CD1c-positive myeloid dendritic cell (primary cell): ENCODE measurements at regions not wholly inside any gene's neighbourhood (a gene's known extent, or its start where the extent isn't known, plus 50 kb on each side); places are given as distances from the start of the nearest gene placed in this dataset.

Experiments
- DNase-seq: peaks from one replicate; pipeline ENCODE4 v3.0.0-alpha.2; 2016; ENCODE audit errors: extremely low spot score

DNA sequence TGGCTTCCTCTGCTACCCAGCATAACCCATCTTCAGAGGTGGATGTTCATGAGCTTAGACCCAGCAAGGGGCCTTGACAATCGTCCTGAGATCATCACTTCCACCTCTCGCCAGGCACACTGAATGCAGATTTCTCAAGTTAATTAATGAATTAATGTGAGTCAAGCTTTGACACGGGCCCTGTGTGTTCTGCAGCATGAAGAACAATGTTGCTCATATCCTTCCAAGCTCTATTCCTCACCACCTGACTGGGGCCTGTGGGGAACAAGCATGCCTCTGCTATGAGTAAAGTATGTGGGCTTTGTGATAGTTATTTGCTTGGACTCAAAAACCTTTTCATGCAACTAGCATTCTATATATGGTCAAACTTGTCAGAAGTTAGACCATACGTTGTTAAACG lies 122.0 kb downstream of the SEC16B start:
- no peak for DNase-seq

DNA sequence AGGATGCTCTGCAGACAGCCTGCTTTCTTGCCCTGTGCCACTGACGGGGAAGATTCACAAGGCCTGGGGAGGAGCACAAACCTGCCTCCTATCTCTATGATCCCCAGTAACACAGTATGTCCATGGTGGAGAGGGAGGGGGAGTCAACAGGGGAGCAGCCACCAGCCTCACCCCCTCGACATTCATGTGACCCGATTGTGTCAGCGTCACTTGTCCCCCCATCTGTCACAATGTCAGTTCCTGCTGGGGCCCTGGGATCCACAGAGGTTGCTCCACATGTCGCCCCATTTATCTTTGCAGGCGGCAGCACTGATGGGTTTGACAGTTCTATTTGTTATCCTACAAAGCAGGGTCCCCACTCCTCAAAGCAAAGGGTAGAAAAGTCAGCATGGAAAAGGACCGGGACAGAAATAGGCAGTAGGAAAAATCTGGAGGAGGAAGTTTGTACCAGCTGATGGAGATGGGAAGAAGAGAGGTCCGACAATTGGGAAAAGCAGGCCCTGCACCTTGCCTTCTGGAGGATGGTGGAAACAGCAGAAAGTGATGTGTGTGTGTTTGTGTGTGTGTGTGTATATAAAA lies 130.9 kb downstream of the SEC16B start:
- DNase-seq: no peak

DNA sequence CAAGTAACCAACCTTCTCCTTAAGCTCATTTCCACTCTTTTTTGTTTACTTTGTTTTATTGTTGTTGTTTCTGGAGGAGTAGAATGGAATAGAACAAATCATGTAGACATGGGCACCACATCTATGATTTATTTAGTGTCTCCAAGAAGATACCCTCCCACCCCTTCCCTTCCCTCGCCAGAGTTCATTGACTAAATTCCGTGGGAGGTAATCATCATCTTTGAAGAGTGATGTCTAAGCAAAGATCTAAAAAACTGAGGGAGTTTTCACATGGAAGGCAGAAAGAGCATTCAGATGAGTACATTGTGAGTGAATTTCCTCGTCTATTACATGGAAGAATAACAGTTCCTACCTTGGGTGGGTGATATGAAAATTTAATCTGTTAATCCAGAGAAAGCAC lies 136.2 kb downstream of the SEC16B start:
- DNase-seq: no peak

DNA sequence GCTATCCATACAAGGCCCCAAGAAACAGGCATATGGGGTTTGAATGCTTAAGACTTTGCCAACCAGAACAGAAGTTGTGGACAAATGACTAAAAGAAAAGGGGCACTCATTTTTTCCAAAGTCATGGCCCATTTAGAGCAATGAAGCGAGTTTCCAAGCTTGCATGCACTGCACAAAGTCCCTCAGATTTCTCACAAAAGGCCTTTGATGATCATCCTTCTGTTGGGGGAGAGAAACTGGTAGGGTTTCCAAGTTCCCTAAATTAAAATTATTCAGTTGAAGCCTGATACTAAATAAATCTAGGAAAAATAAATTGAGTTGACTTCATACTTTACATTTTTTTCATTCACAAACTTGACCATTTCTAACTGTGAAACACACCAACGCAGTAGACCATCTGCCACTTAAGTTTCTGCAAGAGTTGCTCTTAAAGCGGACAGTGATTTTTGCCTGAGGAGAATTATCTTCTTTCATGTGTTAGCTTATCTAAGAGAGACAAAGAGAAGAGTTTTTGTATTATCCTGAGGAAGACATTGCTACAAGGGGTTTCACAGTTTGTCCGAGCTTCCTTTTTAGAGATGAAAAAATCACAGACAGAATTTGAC lies 139.2 kb downstream of the SEC16B start:
- DNase-seq: no peak

DNA sequence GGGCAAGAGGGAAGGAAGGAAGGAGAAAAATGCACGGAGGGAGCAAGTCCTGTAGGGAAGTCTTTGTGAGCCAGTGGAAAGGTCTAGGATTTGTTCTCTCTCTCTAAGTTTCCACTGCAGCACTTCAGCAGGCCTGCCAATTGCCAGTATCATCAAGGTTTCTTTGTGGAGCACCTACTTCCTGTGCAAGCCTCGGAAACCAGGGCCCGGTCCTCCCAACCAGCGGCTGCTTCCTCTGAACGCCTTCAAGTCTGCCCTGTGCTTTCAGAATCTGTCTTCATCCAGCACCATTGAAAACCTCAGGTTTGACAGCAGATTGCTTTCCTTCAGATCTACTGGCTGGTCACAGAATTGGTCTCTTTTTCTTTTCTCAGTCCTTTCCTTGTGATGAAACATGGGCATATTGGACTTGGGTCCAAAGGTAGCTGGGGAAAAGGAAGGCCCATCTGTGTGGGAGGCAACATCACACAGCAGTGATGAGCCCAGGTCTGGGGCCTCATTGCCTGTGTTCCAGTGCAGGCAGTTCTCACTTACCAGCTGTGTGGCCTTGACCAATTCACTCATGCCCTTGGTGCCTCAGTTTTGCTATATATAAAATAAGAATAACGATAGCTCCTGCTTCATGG lies 144.5 kb downstream of the SEC16B start:
- DNase-seq: no peak

DNA sequence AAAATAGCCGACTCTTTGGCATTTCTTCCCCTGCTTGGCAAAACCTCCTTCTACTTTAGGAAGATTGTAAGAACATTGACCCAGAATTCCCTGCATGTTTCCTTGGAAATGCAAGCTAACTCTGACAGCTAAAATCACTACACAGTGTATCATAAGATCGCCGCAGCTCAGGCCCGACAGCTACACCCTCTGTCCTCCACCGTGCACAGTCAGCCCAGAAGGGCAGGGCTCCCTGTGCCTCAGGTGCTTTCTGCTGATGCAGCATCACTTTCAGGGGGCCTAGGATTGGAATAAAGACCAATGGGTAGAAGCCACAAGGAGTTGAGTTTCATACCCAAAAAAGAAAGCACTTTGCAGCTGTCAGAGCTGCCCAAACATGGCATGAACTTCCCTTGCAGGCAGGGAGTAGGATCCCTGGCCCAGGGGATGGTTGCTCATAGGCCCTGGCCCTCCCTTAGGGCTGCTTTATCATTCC lies 145.3 kb downstream of the SEC16B start:
- DNase-seq: no peak

DNA sequence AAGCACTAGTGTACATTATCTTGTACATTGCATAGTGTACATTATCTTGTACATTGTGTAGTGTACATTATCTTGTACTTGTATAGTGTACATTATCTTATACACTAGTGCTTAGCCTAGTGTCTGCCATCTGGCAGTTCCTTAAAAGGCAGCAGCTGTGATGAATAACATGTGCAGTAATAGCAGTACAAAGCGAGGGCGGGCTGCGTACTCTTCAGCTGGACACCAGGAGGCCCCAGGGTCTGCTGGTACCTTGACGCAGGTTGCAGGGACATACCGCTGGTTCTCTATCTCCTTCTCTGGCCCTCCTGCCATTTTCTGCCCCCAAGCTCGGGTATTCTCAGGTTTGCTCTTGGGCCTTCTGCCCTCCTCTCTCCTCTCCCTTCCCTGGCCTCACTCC lies 149.6 kb downstream of the SEC16B start:
- no peak for DNase-seq

DNA sequence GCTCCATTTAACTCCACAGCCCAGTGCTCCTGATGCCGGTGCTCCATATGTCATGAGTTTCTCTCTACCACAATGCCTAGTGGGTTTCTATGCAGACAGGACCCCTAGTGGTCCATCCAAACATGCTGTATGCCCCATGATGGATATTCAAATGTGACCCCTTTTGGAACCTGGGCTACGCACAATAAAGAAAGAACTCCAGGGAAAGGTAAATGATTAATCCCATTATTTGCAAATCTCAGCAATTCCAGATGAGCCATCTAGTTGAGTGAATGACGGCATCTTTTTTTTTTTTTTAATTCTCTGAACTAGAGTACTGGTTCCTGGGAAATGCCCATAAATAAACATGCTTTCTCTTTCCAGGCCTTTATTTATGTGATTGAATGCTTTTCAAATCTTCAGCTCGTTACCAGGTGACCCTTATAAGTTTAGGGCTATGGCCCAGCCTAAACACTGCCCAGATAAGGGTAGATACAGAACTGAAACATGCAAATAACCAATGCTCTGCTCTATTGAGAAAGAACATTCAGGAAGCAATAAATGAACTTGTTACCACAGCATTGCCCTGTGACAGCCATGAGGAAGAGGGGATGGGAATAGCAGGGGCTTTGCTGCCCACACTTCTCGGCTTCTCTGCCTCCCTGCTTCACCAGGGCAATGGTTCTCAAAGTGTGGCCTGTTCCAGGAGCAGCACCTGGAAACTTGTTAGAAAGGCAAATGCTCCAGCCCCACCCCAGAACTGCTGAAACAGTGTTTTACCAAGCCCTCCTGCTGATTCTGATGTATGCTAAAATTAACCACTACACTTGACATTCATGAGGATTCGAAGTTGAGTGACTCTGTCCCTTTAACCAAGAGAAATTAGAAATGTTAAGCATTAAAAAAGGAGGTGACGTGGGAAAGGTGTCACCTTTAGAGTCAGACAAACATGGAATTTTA lies 151.7 kb downstream of the SEC16B start:
- no peak for DNase-seq

DNA sequence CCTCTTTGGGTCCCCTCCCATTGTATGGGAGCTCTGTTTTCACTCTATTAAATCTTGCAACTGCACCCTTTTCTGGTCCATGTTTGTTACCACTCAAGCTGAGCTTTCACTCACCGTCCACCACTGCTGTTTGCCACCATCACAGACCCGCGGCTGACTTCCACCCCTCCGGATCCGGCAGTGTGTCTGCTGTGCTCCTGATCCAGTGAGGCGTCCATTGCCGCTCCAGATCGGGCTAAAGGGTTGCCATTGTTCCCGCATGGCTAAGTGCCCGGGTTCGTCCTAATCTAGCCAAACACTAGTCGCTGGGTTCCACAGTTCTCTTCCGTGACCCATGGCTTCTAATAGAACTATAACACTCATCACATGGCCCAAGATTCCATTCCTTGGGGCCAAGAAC lies 157.2 kb downstream of the SEC16B start:
- DNase-seq: no peak

DNA sequence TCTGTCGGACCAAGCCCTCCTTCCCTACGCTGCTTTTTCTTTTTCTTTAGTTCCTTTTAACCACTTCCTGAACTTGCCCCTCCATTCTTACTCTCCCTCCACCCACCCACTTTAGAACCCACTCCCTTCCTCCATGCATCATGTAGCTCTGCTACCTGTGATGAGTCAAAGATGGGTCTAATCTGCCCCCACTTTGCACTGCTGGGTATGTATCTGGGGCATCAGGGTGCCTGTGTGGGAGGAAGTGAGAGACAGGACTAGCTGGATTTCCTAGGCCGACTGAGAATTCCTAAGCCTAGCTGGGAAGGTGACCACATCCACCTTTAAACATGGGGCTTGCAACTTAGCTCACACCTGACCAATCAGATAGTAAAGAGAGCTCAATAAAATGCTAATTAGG lies 157.7 kb downstream of the SEC16B start:
- no peak for DNase-seq

DNA sequence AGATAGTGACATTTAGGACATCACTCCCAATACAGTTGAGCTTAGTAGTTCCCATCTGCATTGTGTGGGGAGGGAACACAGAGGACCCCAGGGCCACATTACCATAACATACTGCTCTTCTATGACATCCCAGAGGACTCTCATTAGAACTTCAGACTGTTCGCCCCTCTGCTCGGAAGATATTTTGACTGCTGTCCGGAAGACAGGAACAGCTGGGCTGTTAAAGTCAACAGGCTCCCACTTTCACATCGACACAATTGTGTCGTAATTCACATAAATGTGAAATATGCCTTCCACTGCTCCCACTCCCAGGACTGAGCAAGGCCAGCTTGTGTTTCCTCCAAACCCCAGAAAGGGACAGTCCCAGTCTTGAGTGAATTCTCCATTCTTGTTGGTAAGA lies 158.4 kb downstream of the SEC16B start:
- no peak for DNase-seq

DNA sequence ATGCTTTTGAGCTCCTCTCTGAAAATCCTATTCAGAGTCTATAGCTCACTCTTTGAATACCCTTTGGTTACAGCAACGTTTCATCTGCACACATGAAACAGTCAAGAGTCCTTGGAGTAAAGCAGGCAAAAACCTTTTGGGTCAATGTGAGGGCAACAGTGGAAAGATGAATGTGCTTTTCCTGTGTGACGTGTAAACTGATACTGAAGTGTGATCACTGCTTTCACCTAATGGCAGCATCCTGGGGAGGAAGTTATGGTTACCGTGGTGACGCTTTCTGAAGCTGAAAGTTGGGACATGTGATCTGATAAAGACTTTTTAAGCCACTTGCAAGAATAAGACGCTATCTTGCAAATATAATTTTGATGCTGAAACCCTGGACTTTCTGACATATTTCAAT lies 160.0 kb downstream of the SEC16B start:
- no peak for DNase-seq

DNA sequence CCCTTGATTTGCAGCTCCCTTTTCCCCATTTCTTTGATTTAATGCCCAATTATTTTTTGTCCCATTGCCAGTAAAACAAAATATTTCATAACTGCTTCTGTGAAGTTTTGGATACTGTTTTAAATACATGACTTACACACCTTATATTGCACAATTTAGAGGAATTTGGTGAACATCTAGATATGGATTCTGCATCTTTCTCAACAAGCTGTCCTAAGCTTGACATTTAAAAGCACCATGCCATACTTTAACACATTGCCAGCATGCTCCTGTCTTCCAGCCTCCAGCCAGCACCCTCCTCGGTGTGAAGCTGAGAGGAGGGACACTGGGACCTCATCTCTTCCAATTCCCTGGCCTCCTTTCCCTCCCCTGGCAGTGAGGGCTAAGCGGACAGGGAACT lies 167.6 kb downstream of the SEC16B start:
- no peak for DNase-seq

DNA sequence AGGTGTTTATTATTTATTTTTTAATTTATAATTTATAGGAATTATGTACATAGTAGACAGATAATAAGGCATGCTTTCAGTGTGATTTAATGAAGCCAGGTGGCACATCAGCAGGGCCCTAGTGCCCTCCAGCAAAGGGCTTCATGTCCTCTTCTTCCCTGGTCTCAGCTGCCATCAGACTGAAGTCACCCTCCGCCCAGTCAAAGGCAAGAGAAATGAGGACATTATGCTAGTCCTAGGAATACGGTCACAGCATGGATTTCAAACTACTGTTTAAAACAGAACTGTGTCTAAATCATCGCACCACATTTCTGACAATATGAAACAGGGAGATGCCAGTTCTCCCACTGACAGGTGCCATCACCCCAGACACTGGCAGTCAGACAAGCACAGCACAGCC lies 168.1 kb downstream of the SEC16B start:
- no peak for DNase-seq

DNA sequence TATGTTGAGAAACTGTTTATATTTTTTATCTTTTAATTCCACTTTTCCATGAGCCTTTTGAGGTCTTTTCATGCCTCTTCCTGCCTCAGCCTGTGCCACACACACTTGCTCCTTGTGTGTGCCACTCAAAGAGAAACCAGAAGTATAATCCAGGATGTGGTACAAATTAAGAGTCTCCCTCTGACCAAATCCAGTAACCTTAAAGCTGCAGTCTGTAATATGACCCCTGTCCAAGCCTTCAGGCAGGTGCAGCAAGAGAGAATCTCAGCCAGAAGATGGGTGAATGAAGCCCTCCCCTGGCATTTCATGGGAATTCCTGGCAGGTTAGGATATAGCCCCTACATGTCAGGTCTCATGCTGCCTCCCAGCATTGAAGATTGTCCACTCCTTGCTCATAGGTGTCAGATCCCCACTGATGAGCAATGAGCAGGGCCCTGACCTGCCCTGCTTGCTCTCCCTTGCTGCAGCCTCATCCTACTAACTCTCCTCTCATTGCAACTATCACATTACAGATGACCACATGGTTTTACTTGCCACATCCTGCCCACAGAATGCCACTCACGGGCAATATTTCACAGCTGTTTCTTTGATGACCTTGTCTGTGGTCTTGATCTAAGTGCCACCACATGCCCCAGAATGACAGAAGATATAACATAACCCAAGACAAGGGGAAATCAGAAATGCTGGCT lies 169.3 kb downstream of the SEC16B start:
- DNase-seq: no peak

DNA sequence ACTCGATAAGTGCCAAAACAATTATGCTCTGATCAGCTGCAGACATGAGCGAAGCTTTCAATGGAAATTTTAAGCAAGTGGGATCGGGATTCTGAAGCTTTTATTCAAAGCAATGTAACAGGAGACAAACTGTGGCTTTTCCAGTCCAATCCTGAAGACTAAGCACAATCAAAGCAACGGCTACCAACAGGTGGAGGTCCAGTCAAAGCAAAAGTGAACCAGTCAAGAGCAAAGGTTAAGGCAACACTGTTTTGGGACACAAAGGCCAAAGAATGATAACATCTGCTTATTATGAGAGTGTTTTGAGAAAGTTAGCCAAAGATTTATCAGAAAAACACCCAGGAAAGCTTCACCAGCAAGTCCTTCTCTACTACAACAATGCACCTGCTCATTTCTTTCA lies 170.1 kb downstream of the SEC16B start:
- no peak for DNase-seq

DNA sequence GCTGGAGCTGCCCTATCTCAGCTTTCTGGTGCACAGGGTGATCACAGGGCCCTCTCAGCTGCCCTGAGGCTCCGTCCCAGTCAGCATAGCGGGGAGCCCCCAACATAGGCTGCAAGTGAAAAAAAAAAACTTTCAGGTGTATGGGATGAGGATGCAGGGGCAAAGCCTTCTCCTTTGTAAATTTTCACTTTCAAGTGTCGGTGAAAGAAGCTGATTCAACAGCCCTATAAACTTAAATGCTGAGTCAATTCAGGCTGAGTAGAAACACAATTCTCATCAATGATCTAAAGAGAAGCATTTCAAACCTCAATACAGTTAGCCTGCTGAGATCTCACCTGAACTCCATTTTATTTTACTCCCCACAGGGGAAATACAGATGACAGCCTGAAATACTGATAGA lies 171.2 kb downstream of the SEC16B start:
- no peak for DNase-seq

DNA sequence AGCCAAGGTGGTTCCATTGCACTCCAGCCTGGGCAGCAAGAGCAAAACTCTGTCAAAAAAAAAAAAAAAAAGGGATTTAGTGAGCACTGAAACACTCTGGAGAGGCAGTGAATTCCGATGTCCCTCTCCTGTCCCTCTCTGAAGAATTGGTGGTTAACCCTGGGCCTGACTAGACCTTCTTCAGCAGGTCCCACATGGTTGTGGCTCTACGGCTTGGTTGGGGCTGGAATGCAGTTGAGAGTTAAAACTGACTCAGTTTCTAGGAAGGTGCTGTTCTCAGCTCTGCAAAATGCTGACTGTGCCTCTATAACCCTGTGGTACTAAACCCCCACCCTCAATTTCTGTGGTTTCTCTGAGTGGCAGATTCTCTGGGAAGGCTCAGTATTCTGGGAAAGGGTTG lies 173.3 kb downstream of the SEC16B start:
- DNase-seq: no peak

DNA sequence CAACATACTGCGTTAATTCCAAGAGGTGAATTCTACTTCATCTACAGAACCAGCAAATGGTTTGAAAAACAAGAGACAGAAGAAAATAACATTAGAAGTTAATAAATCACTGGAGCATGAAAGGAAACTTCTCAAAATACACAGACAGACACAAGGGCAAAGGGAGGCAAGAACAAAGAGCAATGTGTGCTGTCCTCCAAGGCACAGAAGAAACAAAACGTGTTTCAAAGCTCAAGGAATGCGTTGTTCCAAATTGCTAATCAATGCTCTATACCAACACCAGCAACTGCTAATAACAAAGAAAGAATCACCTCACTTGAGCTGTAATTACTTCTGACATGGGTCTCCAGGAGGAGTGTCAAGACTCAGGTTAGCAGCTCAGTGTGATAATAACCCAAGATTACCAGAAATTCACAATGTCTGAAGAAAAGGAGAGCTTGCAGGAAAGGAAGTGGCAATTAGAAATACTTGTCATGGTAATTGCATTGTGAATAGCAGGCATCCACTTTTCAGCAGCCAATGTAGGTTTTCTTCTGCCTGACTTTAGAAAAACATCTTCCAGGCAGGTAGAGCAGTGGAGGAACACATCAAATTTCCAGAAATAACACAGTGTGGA lies 175.4 kb downstream of the SEC16B start:
- no peak for DNase-seq

DNA sequence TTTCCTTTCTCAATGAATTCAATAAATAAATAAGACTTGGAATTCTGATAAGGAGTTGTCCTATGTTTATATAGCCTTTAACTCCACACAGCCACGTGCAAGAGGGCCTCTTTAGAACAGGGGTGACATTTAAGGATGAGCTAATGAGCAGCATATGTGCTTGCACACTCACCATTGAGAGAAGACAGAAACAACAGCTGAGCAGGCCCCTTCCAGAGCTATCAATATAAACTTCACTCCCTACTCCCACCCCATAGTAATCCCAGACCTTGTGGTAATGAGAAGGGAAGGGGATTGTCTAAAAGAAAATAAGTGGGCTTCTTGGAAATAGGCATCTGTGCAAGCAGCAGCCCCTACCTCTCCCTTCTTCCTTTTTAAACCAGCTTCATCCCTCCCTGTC lies 176.0 kb downstream of the SEC16B start:
- DNase-seq: no peak

DNA sequence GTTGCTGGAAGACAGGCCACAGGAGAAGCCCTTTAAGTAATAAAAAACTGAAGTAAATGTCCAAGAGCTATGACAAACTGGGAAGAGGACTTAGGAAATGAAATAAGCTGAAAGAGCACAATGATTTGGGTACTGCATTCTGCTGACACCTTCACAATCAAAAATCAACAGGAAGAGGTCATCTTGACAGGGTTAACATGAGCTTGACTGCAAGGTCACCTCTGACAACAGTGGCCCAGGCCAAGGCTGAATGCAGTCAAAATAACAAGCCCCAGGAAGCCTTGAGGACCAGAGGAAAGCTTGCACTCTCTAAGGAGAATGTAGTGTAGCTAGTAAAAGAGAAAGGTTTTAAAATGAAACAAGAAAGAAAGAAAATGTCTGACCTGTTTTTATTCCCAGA lies 179.3 kb downstream of the SEC16B start:
- no peak for DNase-seq

DNA sequence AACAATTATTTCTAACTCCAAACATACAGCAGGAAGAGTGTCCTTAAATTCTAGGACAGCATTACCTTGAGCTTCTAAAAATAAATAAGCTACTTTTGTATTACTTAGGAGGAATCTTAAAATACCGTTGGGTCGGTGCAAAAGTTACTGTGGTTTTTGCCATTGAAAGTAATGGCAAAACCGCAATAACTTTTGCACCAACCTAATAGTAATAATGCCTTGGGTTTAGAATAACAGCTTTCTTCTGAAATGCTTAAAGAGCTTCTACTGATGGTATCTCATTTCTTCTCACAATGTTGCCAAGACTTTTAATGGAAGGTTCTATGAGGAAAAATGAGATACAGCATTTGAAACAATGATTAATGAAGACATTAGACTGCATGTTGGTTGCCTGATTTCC lies 179.9 kb downstream of the SEC16B start:
- no peak for DNase-seq
